Prostate gland (tissue), 2 donors: ENCODE measurements at regions not wholly inside any gene's neighbourhood (a gene's known extent, or its start where the extent isn't known, plus 50 kb on each side); places are given as distances from the start of the nearest gene placed in this dataset.

Experiments used
- POLR2A ChIP-seq: fragments of 450-650 bp; IDR thresholded peaks from one replicate; pipeline ENCODE4 v1.6.1; 2016; ENCODE audit warnings: antibody characterized with exemption, mild to moderate bottlenecking
- TF ChIP-seq, protein P1 (sequence below), 4 experiments: fragments of 200-600 bp in 2 of 4; fragments of 450-650 bp in 2 of 4; sonication (generic) in 2 of 4; IDR thresholded peaks; 1 replicate in 3 of 4; 2 replicates in 1 of 4; pipeline ENCODE4 v1.5.1; 2016 to 2019; ENCODE audit warnings: antibody characterized with exemption in 4 of 4, mild to moderate bottlenecking in 2 of 4, moderate library complexity in 2 of 4

GRCh38 chr13:72156760-72157159 is 289.8 kb upstream of the DACH1 start:
- TF ChIP-seq POLR2A: no peak
- TF ChIP-seq, protein P1, sequence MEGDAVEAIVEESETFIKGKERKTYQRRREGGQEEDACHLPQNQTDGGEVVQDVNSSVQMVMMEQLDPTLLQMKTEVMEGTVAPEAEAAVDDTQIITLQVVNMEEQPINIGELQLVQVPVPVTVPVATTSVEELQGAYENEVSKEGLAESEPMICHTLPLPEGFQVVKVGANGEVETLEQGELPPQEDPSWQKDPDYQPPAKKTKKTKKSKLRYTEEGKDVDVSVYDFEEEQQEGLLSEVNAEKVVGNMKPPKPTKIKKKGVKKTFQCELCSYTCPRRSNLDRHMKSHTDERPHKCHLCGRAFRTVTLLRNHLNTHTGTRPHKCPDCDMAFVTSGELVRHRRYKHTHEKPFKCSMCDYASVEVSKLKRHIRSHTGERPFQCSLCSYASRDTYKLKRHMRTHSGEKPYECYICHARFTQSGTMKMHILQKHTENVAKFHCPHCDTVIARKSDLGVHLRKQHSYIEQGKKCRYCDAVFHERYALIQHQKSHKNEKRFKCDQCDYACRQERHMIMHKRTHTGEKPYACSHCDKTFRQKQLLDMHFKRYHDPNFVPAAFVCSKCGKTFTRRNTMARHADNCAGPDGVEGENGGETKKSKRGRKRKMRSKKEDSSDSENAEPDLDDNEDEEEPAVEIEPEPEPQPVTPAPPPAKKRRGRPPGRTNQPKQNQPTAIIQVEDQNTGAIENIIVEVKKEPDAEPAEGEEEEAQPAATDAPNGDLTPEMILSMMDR (IDR thresholded peaks at IDR 0.05): no peak
